ENCODE measurements at regions not wholly inside any gene's neighbourhood (a gene's known extent, or its start where the extent isn't known, plus 50 kb on each side); places are given as distances from the start of the nearest gene placed in this dataset.
"Not testable (repeated sequence)": the region's sequence is repeated elsewhere in the genome, so short reads cannot be mapped to it uniquely, and the experiment has no call there.

GRCh38 chr6:134389658-134390057 lies 71.7 kb upstream of the SGK1 start:
- intact Hi-C loops (cut with DNase I): no loop called here
- TF ChIP-seq, protein P1, sequence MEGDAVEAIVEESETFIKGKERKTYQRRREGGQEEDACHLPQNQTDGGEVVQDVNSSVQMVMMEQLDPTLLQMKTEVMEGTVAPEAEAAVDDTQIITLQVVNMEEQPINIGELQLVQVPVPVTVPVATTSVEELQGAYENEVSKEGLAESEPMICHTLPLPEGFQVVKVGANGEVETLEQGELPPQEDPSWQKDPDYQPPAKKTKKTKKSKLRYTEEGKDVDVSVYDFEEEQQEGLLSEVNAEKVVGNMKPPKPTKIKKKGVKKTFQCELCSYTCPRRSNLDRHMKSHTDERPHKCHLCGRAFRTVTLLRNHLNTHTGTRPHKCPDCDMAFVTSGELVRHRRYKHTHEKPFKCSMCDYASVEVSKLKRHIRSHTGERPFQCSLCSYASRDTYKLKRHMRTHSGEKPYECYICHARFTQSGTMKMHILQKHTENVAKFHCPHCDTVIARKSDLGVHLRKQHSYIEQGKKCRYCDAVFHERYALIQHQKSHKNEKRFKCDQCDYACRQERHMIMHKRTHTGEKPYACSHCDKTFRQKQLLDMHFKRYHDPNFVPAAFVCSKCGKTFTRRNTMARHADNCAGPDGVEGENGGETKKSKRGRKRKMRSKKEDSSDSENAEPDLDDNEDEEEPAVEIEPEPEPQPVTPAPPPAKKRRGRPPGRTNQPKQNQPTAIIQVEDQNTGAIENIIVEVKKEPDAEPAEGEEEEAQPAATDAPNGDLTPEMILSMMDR (IDR thresholded peaks at IDR 0.05): no peak
- TF ChIP-seq EP300 (IDR thresholded peaks at IDR 0.05): no peak
- TF ChIP-seq POLR2AphosphoS5 (IDR thresholded peaks at IDR 0.05): no peak
- TF ChIP-seq POLR2A (IDR thresholded peaks at IDR 0.05): no peak
- no peaks in the 10 kb centered on the region for H3K4me1 ChIP-seq
- no peak overlapping the region for H3K4me3 ChIP-seq
- 92 to 94% methylated on average over 3 of the region's 3 CpGs for WGBS, 2 donors
- H3K9me3 ChIP-seq: no peaks in the 10 kb centered on the region
- DNase-seq: no peak
- no peaks in the 10 kb centered on the region for H3K36me3 ChIP-seq
- no peak overlapping the region for H3K27ac ChIP-seq
- no peaks in the 10 kb centered on the region for H3K27me3 ChIP-seq

DNA sequence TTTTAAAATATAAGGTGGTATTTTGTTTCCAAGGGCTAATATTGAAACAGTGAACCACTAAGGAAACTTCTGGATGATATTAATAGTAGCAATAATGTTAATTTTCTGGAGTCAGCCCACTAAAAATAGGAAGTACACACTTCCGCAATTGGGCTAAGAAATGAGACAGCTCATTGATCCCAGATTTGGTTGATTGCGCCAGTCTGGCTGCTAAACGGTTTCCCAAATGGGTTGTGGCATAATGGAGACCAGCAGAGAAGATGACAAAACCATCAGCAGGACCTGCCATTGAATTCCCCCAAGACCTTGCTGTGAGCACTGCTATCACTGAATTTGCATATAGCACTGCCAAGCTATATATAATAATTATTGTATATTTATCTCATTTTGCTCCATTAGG lies 71.2 kb upstream of the SGK1 start:
- intact Hi-C loops (cut with DNase I): no loop called here
- no peaks in the 10 kb centered on the region for H3K4me1 ChIP-seq
- no peak overlapping the region for H3K4me3 ChIP-seq
- TF ChIP-seq EP300 (IDR thresholded peaks at IDR 0.05): no peak
- TF ChIP-seq POLR2AphosphoS5 (IDR thresholded peaks at IDR 0.05): no peak
- no peak for TF ChIP-seq POLR2A (IDR thresholded peaks at IDR 0.05)
- TF ChIP-seq, protein P1 (IDR thresholded peaks at IDR 0.05): no peak
- H3K27me3 ChIP-seq: no peaks in the 10 kb centered on the region
- no peaks in the 10 kb centered on the region for H3K36me3 ChIP-seq
- no peak for DNase-seq
- H3K9me3 ChIP-seq: no peaks in the 10 kb centered on the region
- H3K27ac ChIP-seq: no peak overlapping the region
- WGBS, 2 donors: 78 to 93% methylated on average over 3 of the region's 3 CpGs

DNA sequence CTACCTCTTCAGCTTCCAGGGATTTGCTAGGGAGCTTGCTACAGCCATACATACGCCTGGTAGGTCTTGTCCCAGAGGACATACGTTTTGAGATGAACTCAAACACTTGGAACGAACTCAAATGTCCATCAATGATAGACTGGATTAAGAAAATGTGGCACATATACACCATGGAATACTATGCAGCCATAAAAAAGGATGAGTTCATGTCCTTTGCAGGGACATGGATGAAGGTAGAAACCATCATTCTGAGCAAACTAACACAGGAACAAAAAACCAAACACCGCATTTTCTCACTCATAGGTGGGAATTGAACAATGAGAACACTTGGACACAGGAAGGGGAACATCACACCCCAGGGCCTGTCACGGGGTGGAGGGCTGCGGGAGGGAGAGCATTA lies 68.6 kb upstream of the SGK1 start:
- H3K9me3 ChIP-seq; intact Hi-C loops (cut with DNase I); H3K36me3 ChIP-seq; H3K4me3 ChIP-seq; H3K27ac ChIP-seq; DNase-seq; H3K4me1 ChIP-seq; H3K27me3 ChIP-seq: not testable (repeated sequence)
- WGBS, 2 donors: 77 to 95% methylated on average over 5 to 6 of the region's 6 CpGs

DNA sequence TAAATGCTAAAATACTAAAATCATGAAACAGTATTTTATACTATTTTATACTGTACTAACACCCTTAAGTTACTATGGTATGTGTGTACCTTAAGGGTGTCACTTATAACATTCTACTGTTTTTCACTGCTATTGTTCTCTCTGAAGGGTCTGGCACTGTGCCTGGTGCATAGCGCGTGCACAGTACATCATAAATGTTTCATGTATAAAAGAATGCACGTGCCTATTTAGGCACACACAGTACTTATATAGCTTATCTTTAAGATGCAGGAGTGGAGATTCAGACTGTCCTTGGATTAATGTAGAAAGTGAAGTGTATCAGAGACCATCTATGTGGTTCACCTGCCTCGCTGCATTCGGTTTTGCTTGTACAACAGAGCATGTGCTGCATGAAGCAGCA lies 64.0 kb upstream of the SGK1 start:
- H3K4me3 ChIP-seq: no peak overlapping the region
- intact Hi-C loops (cut with DNase I): no loop called here
- H3K27ac ChIP-seq: no peak overlapping the region
- no peaks in the 10 kb centered on the region for H3K36me3 ChIP-seq
- no peaks in the 10 kb centered on the region for H3K9me3 ChIP-seq
- TF ChIP-seq EP300 (IDR thresholded peaks at IDR 0.05): no peak
- no peak for TF ChIP-seq POLR2AphosphoS5 (IDR thresholded peaks at IDR 0.05)
- no peak for TF ChIP-seq POLR2A (IDR thresholded peaks at IDR 0.05)
- TF ChIP-seq, protein P1 (IDR thresholded peaks at IDR 0.05): no peak
- no peak for DNase-seq
- 44 to 72% methylated on average over 5 of the region's 5 CpGs for WGBS, 2 donors
- H3K27me3 ChIP-seq: no peaks in the 10 kb centered on the region
- H3K4me1 ChIP-seq: no peaks in the 10 kb centered on the region

DNA sequence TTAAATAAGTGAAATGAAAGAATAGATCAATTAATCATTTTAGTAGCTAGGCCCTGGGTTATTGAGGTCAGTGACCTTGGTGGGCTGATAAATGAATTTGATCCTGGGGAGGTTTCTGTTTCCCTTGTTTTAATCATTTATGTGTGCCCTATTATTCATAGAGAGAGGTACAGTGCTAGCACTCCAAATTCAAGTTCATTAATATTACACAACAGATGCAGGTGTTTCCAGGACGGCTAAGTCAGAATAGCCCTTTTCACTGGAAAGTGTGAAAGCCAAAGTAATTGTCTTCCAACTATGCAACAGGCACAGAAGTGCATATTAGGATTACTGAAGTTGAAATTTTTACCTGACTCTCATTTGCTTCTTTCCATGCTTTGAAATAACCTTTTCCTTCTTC lies 61.7 kb upstream of the SGK1 start:
- Histone ChIP-seq H3K4me3 (no peak overlapping the region), H3K4me1 (no peaks in the 10 kb centered on the region), H3K9me3 (no peaks in the 10 kb centered on the region), H3K27me3 (no peaks in the 10 kb centered on the region), H3K27ac (no peak overlapping the region), H3K36me3 (no peaks in the 10 kb centered on the region)
- DNase-seq: no peak
- intact Hi-C loops (cut with DNase I): no loop called here
- 16 to 62% methylated on average over 1 of the region's 1 CpG for WGBS, 2 donors
- TF ChIP-seq POLR2AphosphoS5 (IDR thresholded peaks at IDR 0.05) (no peak), EP300 (IDR thresholded peaks at IDR 0.05) (no peak), POLR2A (IDR thresholded peaks at IDR 0.05) (no peak)
- TF ChIP-seq, protein P1 (IDR thresholded peaks at IDR 0.05): no peak
